Heart right ventricle (tissue), 16 donors: ENCODE measurements at regions not wholly inside any gene's neighbourhood (a gene's known extent, or its start where the extent isn't known, plus 50 kb on each side); places are given as distances from the start of the nearest gene placed in this dataset.
A peak's percentile ranks its signal among the peaks of the same experiment; 100 is the strongest.

Source experiments
- ATAC-seq, 8 donors: fragments of 200-7000 bp; cut with Tn5 transposase; one replicate each; pipeline ENCODE4 v1.9.1; 2020; ENCODE audit warnings: mild to moderate bottlenecking in 8 of 8, moderate library complexity in 8 of 8, moderate number of reproducible peaks in 1 of 8
- DNase-seq, 2 donors: peaks; one replicate each; pipeline ENCODE4 v3.0.0-alpha.2; 2020
- H3K27ac ChIP-seq, 10 donors: fragments of 200-600 bp; sonication (generic) in 2 of 10; one replicate each; pipeline versions ENCODE4 v1.5.0 to v1.8.0; 2020 to 2022; ENCODE audit warnings: mild to moderate bottlenecking in 3 of 10
- H3K27me3 ChIP-seq, 7 donors: fragments of 200-600 bp; one replicate each; pipeline ENCODE4 v1.8.0; 2021 to 2022; ENCODE audit warnings: mild to moderate bottlenecking in 2 of 7
- H3K36me3 ChIP-seq, 9 donors: fragments of 200-600 bp; sonication (generic) in 1 of 9; one replicate each; pipeline versions ENCODE4 v1.5.0 to v1.8.0; 2020 to 2022; ENCODE audit warnings: mild to moderate bottlenecking in 2 of 9
- H3K4me1 ChIP-seq, 9 donors: fragments of 200-600 bp; sonication (generic) in 1 of 9; one replicate each; pipeline versions ENCODE4 v1.5.0 to v1.8.0; 2020 to 2022; ENCODE audit warnings: mild to moderate bottlenecking in 4 of 9
- H3K4me3 ChIP-seq, 10 donors: fragments of 200-600 bp; sonication (generic) in 2 of 10; one replicate each; pipeline versions ENCODE4 v1.5.0 to v1.8.0; 2020 to 2022; ENCODE audit warnings: mild to moderate bottlenecking in 7 of 10, moderate library complexity in 2 of 10
- H3K9me3 ChIP-seq, 11 donors: fragments of 200-600 bp in 10 of 11; sonication (generic) in 2 of 11; one replicate each; pipeline versions ENCODE4 v1.5.0 to v1.8.0; 2013 to 2022; ENCODE audit warnings: mild to moderate bottlenecking in 2 of 11, control low read depth in 1 of 11, moderate library complexity in 1 of 11
- WGBS, 2 donors: extraction: QIAGEN DNeasy Blood & Tissue Kit; methylation state at CpG; one replicate each; pipeline ENCODE4 v1.1.7; 2013; ENCODE audit warnings: inconsistent platforms in 1 of 2; 5-methylcytosine and 5-hydroxymethylcytosine counted together
- intact Hi-C, 10 donors: fragments of 100-400 bp; cut with DNase I; formaldehyde crosslinking; loops; one replicate each; pipeline versions ENCODE4 v1.11.1 to v1.14.2; 2022
- TF ChIP-seq, protein P1 (sequence below), 9 donors: fragments of 200-600 bp; sonication (generic) in 2 of 9; IDR thresholded peaks; one replicate each; pipeline versions ENCODE4 v1.5.0 to v1.8.0; 2021 to 2022; ENCODE audit warnings: antibody characterized with exemption in 9 of 9, mild to moderate bottlenecking in 5 of 9, moderate library complexity in 1 of 9
- donor health status: Arrhythmogenic right ventricular cardiomyopathy.
- donor health status: ischemic (EF 13 %, LVEDD 7.1; RV severe dilation, severe dysfunction).
- donor health status: healthy with polysubstance abuse.
- donor health status: DM: no; HTN: yes; CAD: no.
- donor health status: DM: no; HTN: no; CAD: no.
- donor health status: ischemic (EF 25% LVEDD 6.9; RV normal size, moderate dysfunction).
- donor health status: ischemic (EF 25% LVEDD 5.7; RV mildly dilated, moderate dysfunction).
- donor health status: healthy.
- donor health status: DM: yes; HTN: yes; CAD: no.
- donor health status: Ischemic cardiomyopathy.
- donor health status: ischemic (EF 35%, LVEDD 5.7; RV mildly dilated, moderate dysfunction).
- donor health status: nonischemic (EF 11% LVEDD 7.7; RV severe dilation, severe dysfunction).
- donor health status: DM: yes; HTN: yes; CAD: no.
- donor health status: PGD.
- donor health status: ischemic (EF 29% LVEDD 5.4; RV normal size, mild dysfunction).
- donor health status: nonischemic (EF 23%, LVEDD 6.1; RV moderate dilation, normal function).

DNA sequence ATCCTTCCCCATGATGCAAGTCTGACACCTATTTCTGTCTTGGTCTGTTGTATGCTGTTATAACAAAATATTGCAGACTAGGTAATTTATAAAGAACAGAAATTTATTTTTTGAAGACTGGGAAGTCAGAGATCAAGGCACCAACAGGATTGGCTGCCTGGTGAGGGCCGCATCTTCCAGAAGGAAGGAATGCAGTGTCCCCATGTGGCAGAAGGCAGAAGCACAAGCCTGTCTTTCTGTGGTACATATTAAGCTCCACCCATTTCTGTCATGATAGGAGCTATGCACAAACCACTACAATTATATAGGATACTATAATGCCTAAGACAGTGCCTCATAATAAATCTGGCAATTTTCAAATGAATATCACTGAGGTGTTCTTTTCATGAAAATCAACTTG lies 502.3 kb upstream of the DIAPH2 start:
- 50 to 57% methylated on average over 1 of the region's 1 CpG for WGBS, 2 donors
- TF ChIP-seq, protein P1, sequence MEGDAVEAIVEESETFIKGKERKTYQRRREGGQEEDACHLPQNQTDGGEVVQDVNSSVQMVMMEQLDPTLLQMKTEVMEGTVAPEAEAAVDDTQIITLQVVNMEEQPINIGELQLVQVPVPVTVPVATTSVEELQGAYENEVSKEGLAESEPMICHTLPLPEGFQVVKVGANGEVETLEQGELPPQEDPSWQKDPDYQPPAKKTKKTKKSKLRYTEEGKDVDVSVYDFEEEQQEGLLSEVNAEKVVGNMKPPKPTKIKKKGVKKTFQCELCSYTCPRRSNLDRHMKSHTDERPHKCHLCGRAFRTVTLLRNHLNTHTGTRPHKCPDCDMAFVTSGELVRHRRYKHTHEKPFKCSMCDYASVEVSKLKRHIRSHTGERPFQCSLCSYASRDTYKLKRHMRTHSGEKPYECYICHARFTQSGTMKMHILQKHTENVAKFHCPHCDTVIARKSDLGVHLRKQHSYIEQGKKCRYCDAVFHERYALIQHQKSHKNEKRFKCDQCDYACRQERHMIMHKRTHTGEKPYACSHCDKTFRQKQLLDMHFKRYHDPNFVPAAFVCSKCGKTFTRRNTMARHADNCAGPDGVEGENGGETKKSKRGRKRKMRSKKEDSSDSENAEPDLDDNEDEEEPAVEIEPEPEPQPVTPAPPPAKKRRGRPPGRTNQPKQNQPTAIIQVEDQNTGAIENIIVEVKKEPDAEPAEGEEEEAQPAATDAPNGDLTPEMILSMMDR (IDR thresholded peaks at IDR 0.05), result peak in 7 of 9 donors; percentile 28 to 45 (median 35)
- Histone ChIP-seq H3K4me3 (no peak overlapping the region), H3K36me3 (no peaks in the 10 kb centered on the region), H3K27ac (no peak overlapping the region), H3K4me1 (no peaks in the 10 kb centered on the region), H3K9me3 (no peaks in the 10 kb centered on the region), H3K27me3 (peaks cover 0 to 4% (median 0%) of the 10 kb centered on the region in 7 donors)
- intact Hi-C loops, result loop anchor here in 1 of 10 donors (10.0 kb wide), 1 partner anchor 418 kb away; no protein-coding TSS in a partner anchor
- DNase-seq (no peak), ATAC-seq (no peak)

DNA sequence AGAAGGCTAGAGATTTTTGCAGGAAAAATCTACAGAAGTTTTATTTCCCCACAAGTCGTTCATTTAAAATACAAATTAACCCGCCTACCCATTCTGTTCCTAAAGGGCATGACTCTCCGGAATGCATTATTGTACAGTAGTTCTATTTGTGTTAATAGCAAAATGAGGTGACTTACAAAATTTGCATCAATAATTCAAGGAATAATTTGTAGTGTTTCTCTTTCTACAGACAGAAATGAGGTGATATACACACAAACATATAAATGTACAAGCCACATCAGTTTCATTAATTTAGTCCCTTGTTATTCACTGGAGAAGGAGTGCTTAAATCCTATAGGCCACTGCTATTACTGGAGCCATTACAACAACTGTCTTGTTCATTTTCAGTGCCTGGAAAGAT lies 501.3 kb upstream of the DIAPH2 start:
- no peaks in the 10 kb centered on the region for H3K4me1 ChIP-seq
- no peak overlapping the region for H3K4me3 ChIP-seq
- no peak overlapping the region for H3K27ac ChIP-seq
- TF ChIP-seq, protein P1 (IDR thresholded peaks at IDR 0.05), result no peak
- H3K9me3 ChIP-seq, result no peaks in the 10 kb centered on the region
- 84 to 89% methylated on average over 3 of the region's 3 CpGs for WGBS, 2 donors
- peaks cover 0 to 4% (median 0%) of the 10 kb centered on the region in 7 donors for H3K27me3 ChIP-seq
- ATAC-seq (no peak), DNase-seq (no peak)
- no peaks in the 10 kb centered on the region for H3K36me3 ChIP-seq
- intact Hi-C loops, result loop anchor here in 1 of 10 donors (10.0 kb wide), 1 partner anchor 419 kb away; no protein-coding TSS in a partner anchor

DNA sequence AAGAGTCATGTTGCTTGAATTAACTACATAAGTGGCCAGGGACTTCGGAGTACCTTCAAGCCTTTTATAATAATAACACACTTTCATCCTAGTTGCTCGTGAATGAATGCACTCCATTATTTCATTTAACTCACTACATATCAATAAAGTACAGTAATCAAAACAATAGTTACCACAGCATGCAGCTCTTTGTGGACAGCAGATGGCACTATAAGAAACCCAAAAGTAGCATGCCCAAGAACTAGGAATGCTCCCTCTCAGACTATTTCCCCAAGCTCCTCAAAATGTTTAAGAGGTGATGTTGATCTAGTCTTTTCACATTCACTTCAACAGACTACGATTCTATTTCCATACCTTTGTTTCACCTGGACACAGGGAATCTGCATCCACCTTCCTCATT lies 500.8 kb upstream of the DIAPH2 start:
- Histone ChIP-seq H3K36me3 (no peaks in the 10 kb centered on the region), H3K4me1 (no peaks in the 10 kb centered on the region), H3K4me3 (no peak overlapping the region), H3K27me3 (peaks cover 0 to 4% (median 0%) of the 10 kb centered on the region in 7 donors), H3K9me3 (no peaks in the 10 kb centered on the region), H3K27ac (no peak overlapping the region)
- intact Hi-C loops, result loop anchor here in 1 of 10 donors (10.0 kb wide), 1 partner anchor 419 kb away; no protein-coding TSS in a partner anchor
- ATAC-seq, result no peak
- TF ChIP-seq, protein P1 (IDR thresholded peaks at IDR 0.05), result peak in 6 of 9 donors; percentile 16 to 41 (median 24)
- DNase-seq, result no peak
- WGBS, 2 donors, result 42 to 43% methylated on average over 3 of the region's 3 CpGs

DNA sequence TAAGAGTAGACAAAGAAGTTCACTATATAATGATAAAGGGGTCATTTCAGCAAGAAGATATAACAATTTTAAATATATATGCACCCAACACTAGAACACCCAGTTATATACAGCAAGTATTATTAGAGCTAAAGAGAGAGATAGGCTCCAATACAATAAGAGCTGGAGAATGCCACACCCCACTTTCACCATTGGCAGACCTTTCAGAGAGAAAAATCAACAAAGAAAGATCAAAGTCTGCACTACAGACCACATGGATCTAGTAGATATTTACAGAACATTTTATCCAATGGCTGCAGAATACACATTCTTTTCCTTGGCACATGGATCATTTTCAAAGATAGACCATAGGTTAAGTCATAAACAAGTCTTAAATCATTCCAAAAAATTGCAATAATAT lies 479.7 kb upstream of the DIAPH2 start:
- no peaks in the 10 kb centered on the region for H3K36me3 ChIP-seq
- intact Hi-C loops, result no loop called here
- H3K4me1 ChIP-seq, result no peaks in the 10 kb centered on the region
- DNase-seq (no peak), ATAC-seq (no peak)
- H3K27ac ChIP-seq, result no peak overlapping the region
- no peaks in the 10 kb centered on the region for H3K27me3 ChIP-seq
- TF ChIP-seq, protein P1 (IDR thresholded peaks at IDR 0.05), result no peak
- no peak overlapping the region for H3K4me3 ChIP-seq
- no peaks in the 10 kb centered on the region for H3K9me3 ChIP-seq
